Panc1 (cell line): ENCODE measurements at regions not wholly inside any gene's neighbourhood (a gene's known extent, or its start where the extent isn't known, plus 50 kb on each side); places are given as distances from the start of the nearest gene placed in this dataset.

Experiments used
- ATAC-seq: fragments of 200-7000 bp; cut with Tn5 transposase; 2 replicates; pipeline ENCODE4 v1.9.1; 2020; ENCODE audit warnings: mild to moderate bottlenecking, moderate library complexity
- BruUV-seq: library from RNA; stranded (reverse); fragments of 400-500 nt; replicated peaks from 2 replicates; lab custom pipeline; 2021; lab: Mats Ljungman, UMichigan
- CTCF ChIA-PET: fragments of 300-600 bp; sonication (Branson Sonifier 250); formaldehyde crosslinking; loops from one replicate; lab custom pipeline; 2022; ENCODE audit warnings: antibody characterized with exemption; lab: Charles Lee
- POLR2A ChIA-PET: fragments of 300-600 bp; sonication (Branson Sonifier 250); formaldehyde crosslinking; loops from one replicate; lab custom pipeline; 2022; ENCODE audit warnings: antibody characterized with exemption; lab: Charles Lee
- DNase-seq: peaks from one replicate; pipeline ENCODE4 v3.0.0-alpha.2; 2010; ENCODE audit warnings: low read depth, low spot score
- H3K27ac ChIP-seq: 2 replicates; pipeline ENCODE4 v1.5.1; 2011; ENCODE audit warnings: mild to moderate bottlenecking, low read length, inconsistent platforms
- H3K27me3 ChIP-seq: fragments of 200-500 bp; sonication (Bioruptor generic); 2 replicates; pipeline ENCODE4 v1.6.0; 2014; ENCODE audit warnings: low read length, inconsistent platforms; ENCODE audit not compliant: control insufficient read depth, insufficient read depth
- H3K36me3 ChIP-seq: fragments of 200-500 bp; sonication (Bioruptor generic); 2 replicates; pipeline ENCODE4 v1.5.1; 2014; ENCODE audit warnings: inconsistent platforms, mild to moderate bottlenecking, low read length, moderate library complexity; ENCODE audit not compliant: control insufficient read depth, insufficient read depth
- H3K4me1 ChIP-seq: 2 replicates; pipeline ENCODE4 v1.5.1; 2011; ENCODE audit warnings: inconsistent platforms, mild to moderate bottlenecking, low read length, moderate library complexity; ENCODE audit not compliant: control insufficient read depth, insufficient read depth
- H3K4me3 ChIP-seq, 2 experiments: 2 replicates each; pipeline ENCODE4 v1.5.1; 2011 to 2012; ENCODE audit warnings: low read depth in 2 of 2, low read length in 2 of 2, mild to moderate bottlenecking in 2 of 2, inconsistent platforms in 1 of 2, moderate library complexity in 1 of 2
- H3K9me3 ChIP-seq: fragments of 200-500 bp; sonication (Bioruptor generic); 2 replicates; pipeline ENCODE4 v1.5.1; 2014; ENCODE audit warnings: low read depth, mild to moderate bottlenecking, inconsistent platforms, low read length, moderate library complexity; ENCODE audit not compliant: control insufficient read depth, insufficient read depth
- CTCF ChIP-seq: fragments of 450-650 bp; IDR thresholded peaks from 2 replicates; pipeline ENCODE4 v1.5.1; 2017; ENCODE audit warnings: mild to moderate bottlenecking
- POLR2AphosphoS5 ChIP-seq: IDR thresholded peaks from 2 replicates; pipeline ENCODE4 v1.6.1; 2012; ENCODE audit warnings: mild to moderate bottlenecking, low read depth, low read length, moderate library complexity
- REST ChIP-seq, 2 experiments: IDR thresholded peaks; 2 replicates each; pipeline ENCODE4 v1.6.1; 2011 to 2012; ENCODE audit warnings: low read depth in 2 of 2, control low read depth in 1 of 2, low read length in 1 of 2, mild to moderate bottlenecking in 1 of 2, moderate library complexity in 1 of 2; ENCODE audit not compliant: insufficient read depth in 1 of 2
- SIN3A ChIP-seq: IDR thresholded peaks from 2 replicates; pipeline ENCODE4 v1.6.1; 2012; ENCODE audit warnings: low read depth, mild to moderate bottlenecking, low read length, moderate library complexity, borderline replicate concordance; ENCODE audit not compliant: insufficient read depth
- TCF7L2 ChIP-seq: IDR thresholded peaks from 2 replicates; pipeline ENCODE4 v1.6.1; 2011; ENCODE audit warnings: mild to moderate bottlenecking, low read depth, low read length, inconsistent platforms
- in situ Hi-C: cut with HindIII; loops from 2 replicates; pipeline ENCODE4 v1.10.0; 2016; ENCODE audit warnings: low sequenced_read_pairs, low pct_unique_long_range_greater_than_20kb
- intact Hi-C: fragments of 100-400 bp; cut with micrococcal nuclease; formaldehyde crosslinking; loops from one replicate; pipeline ENCODE4 v1.10.0; 2022; ENCODE audit not compliant: unreplicated experiment

- no peaks in the 10 kb centered on the region for H3K4me1 ChIP-seq
- ChIA-PET CTCF (no interaction called here), POLR2A (no interaction called here)
- H3K27ac ChIP-seq: no peak overlapping the region
- H3K36me3 ChIP-seq: no peaks in the 10 kb centered on the region
- TF ChIP-seq SIN3A (no peak), REST (IDR thresholded peaks at IDR 0.05; ENCODE audit: insufficient read depth in 1 of 2, low read depth in 2 of 2, low read length in 1 of 2) (no peak), CTCF (no peak), POLR2AphosphoS5 (no peak), TCF7L2 (no peak)
- no peaks in the 10 kb centered on the region for H3K27me3 ChIP-seq
- intact Hi-C loops (no loop called here), in situ Hi-C loops (no loop called here)
- 0 out of 2 replicates have a peak, but pooled peaks cover 3% of the 10 kb centered on the region for H3K9me3 ChIP-seq
- no peak overlapping the region for H3K4me3 ChIP-seq
- ATAC-seq (no peak), DNase-seq (no peak)
- BruUV-seq: no TSS peak
Measured at GRCh38 chr3:175893566-175893965, 1034.4 kb downstream of the NAALADL2 start.

GRCh38 chr3:175890066-175890465 lies 1030.9 kb downstream of the NAALADL2 start:
- intact Hi-C loops (no loop called here), in situ Hi-C loops (no loop called here)
- H3K4me1 ChIP-seq: no peaks in the 10 kb centered on the region
- no peaks in the 10 kb centered on the region for H3K27me3 ChIP-seq
- ATAC-seq: no peak
- TF ChIP-seq CTCF (no peak), TCF7L2 (no peak), REST (IDR thresholded peaks at IDR 0.05; ENCODE audit: insufficient read depth in 1 of 2, low read depth in 2 of 2, low read length in 1 of 2) (no peak), SIN3A (no peak), POLR2AphosphoS5 (no peak)
- H3K9me3 ChIP-seq: 0 out of 2 replicates have a peak, but pooled peaks cover 3% of the 10 kb centered on the region
- no TSS peak for BruUV-seq
- no peak for DNase-seq
- ChIA-PET CTCF (no interaction called here), POLR2A (no interaction called here)
- no peak overlapping the region for H3K27ac ChIP-seq
- H3K4me3 ChIP-seq: no peak overlapping the region
- H3K36me3 ChIP-seq: no peaks in the 10 kb centered on the region
